HG03097 (cell line): ENCODE measurements at regions not wholly inside any gene's neighbourhood (a gene's known extent, or its start where the extent isn't known, plus 50 kb on each side); places are given as distances from the start of the nearest gene placed in this dataset.

Source experiments
- ATAC-seq: cut with Tn5 transposase; IDR thresholded peaks from one replicate; pipeline ENCODE4 v1.9.1; 2021; ENCODE audit not compliant: unreplicated experiment, low FRiP score

GRCh38 chr13:110773480-110773879, 60.0 kb downstream of the ING1 start:
- no peak for ATAC-seq

GRCh38 chr13:110774051-110774450, 60.6 kb downstream of the ING1 start:
- no peak for ATAC-seq

- ATAC-seq: no peak
Measured at GRCh38 chr13:110774490-110774889, 61.0 kb downstream of the ING1 start.

- ATAC-seq: no peak
Measured at GRCh38 chr13:110775576-110775975, 62.1 kb downstream of the ING1 start.

- no peak for ATAC-seq
Measured at GRCh38 chr13:110777251-110777820, 63.8 kb downstream of the ING1 start.

- ATAC-seq: no peak
Measured at GRCh38 chr13:110779022-110779421, 65.5 kb downstream of the ING1 start.

- ATAC-seq: no peak
Measured at GRCh38 chr13:110780422-110780821, 66.9 kb downstream of the ING1 start.

GRCh38 chr13:110782185-110782584, 68.7 kb downstream of the ING1 start:
- no peak for ATAC-seq

- ATAC-seq: no peak
Measured at GRCh38 chr13:110784704-110785103, 71.2 kb downstream of the ING1 start.

GRCh38 chr13:110788778-110789177, 75.3 kb downstream of the ING1 start:
- ATAC-seq: no peak

GRCh38 chr13:110789871-110790270, 76.4 kb downstream of the ING1 start:
- no peak for ATAC-seq

- no peak for ATAC-seq
Measured at GRCh38 chr13:110790371-110790770, 76.9 kb downstream of the ING1 start.

- no peak for ATAC-seq
Measured at GRCh38 chr13:110794209-110794608, 80.7 kb downstream of the ING1 start.

GRCh38 chr13:110797230-110797877, 83.9 kb downstream of the ING1 start:
- no peak for ATAC-seq

- no peak for ATAC-seq
Measured at GRCh38 chr13:110798081-110798994, 84.8 kb downstream of the ING1 start.

- ATAC-seq: no peak
Measured at GRCh38 chr13:110799246-110800236, 86.0 kb downstream of the ING1 start.

- ATAC-seq: no peak
Measured at GRCh38 chr13:110801044-110801443, 87.5 kb downstream of the ING1 start.

GRCh38 chr13:110802260-110802659, 88.8 kb downstream of the ING1 start:
- no peak for ATAC-seq

- no peak for ATAC-seq
Measured at GRCh38 chr13:110806636-110807035, 93.1 kb downstream of the ING1 start.

GRCh38 chr13:110807546-110807945, 94.0 kb downstream of the ING1 start:
- no peak for ATAC-seq
